Aorta (tissue), 5 donors: ENCODE measurements at regions not wholly inside any gene's neighbourhood (a gene's known extent, or its start where the extent isn't known, plus 50 kb on each side); places are given as distances from the start of the nearest gene placed in this dataset.

Experiments used
- ATAC-seq: fragments of 200-7000 bp; cut with Tn5 transposase; one replicate; pipeline ENCODE4 v1.9.1; 2022; ENCODE audit warnings: moderate library complexity; ENCODE audit not compliant: low FRiP score
- DNase-seq, 2 donors: peaks; one replicate each; pipeline ENCODE4 v3.0.0-alpha.2; 2020
- H3K27ac ChIP-seq, 2 donors: one replicate each; pipeline ENCODE4 v1.5.1; 2013; ENCODE audit warnings: low read length in 2 of 2, mild to moderate bottlenecking in 2 of 2, moderate library complexity in 2 of 2, control low read depth in 1 of 2, inconsistent platforms in 1 of 2, low read depth in 1 of 2
- H3K27me3 ChIP-seq, 2 donors: one replicate each; pipeline ENCODE4 v1.6.1; 2013; ENCODE audit warnings: control low read depth in 1 of 2, low read length in 1 of 2, mild to moderate bottlenecking in 1 of 2, moderate library complexity in 1 of 2; ENCODE audit not compliant: insufficient read depth in 2 of 2, control insufficient read depth in 1 of 2
- H3K36me3 ChIP-seq, 2 donors: one replicate each; pipeline ENCODE4 v1.6.1; 2013; ENCODE audit warnings: control low read depth in 1 of 2, low read length in 1 of 2, mild to moderate bottlenecking in 1 of 2; ENCODE audit not compliant: insufficient read depth in 2 of 2, control insufficient read depth in 1 of 2
- H3K4me1 ChIP-seq, 2 donors: one replicate each; pipeline ENCODE4 v1.6.1; 2013; ENCODE audit warnings: low read length in 2 of 2, control low read depth in 1 of 2, mild to moderate bottlenecking in 1 of 2, moderate library complexity in 1 of 2; ENCODE audit not compliant: insufficient read depth in 2 of 2, control insufficient read depth in 1 of 2
- H3K4me3 ChIP-seq, 2 donors: one replicate each; pipeline ENCODE4 v1.5.1; 2013; ENCODE audit warnings: low read length in 2 of 2, control low read depth in 1 of 2, mild to moderate bottlenecking in 1 of 2
- H3K9me3 ChIP-seq: one replicate; pipeline ENCODE4 v1.6.1; 2013; ENCODE audit warnings: mild to moderate bottlenecking, low read length; ENCODE audit not compliant: control insufficient read depth
- WGBS, 2 donors: extraction: QIAGEN DNeasy Blood & Tissue Kit; methylation state at CpG; one replicate each; pipeline ENCODE4 v1.1.7; 2013; 5-methylcytosine and 5-hydroxymethylcytosine counted together
- intact Hi-C, 2 donors: fragments of 100-400 bp; cut with DNase I; formaldehyde crosslinking; loops; one replicate each; pipeline versions ENCODE4 v1.14.2 to v1.15.0; 2022
- donor health status: healthy with polysubstance abuse.
- donor health status: Bipolar disorder and iron deficiency.
- donor health status: DM: no; HTN: no; CAD: no.
- donor health status: DM: no; HTN: no; CAD: no.
- donor health status: DM: yes; HTN: yes; CAD: no.

DNA sequence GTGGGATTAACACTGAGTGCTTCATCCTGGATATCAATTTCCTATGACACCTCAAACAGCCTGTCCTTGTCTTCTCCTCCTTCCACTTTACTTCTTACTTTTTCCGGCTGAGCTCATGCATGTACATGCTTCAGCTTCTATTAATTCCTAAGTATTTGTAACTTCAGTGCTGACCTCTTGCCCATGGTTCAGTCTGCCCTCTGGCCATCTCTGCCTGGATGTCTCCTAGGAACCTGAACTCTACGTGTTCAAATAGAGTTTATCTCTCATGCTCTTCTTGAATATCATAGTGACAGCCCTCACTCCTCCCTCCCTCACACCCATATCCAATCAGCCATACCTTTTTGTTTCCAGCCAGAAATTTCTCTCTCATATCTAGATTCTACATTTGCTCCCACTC is 141.6 kb downstream of the ATP23 start:
- WGBS, 2 donors: 75 to 77% methylated on average over 2 of the region's 2 CpGs
- Histone ChIP-seq H3K4me3 (no peak overlapping the region), H3K27me3 (no peaks in the 10 kb centered on the region), H3K4me1 (no peaks in the 10 kb centered on the region), H3K9me3 (peaks cover 4% of the 10 kb centered on the region), H3K36me3 (no peaks in the 10 kb centered on the region), H3K27ac (no peak overlapping the region)
- intact Hi-C loops: no loop called here
- DNase-seq (no peak), ATAC-seq (no peak)

DNA sequence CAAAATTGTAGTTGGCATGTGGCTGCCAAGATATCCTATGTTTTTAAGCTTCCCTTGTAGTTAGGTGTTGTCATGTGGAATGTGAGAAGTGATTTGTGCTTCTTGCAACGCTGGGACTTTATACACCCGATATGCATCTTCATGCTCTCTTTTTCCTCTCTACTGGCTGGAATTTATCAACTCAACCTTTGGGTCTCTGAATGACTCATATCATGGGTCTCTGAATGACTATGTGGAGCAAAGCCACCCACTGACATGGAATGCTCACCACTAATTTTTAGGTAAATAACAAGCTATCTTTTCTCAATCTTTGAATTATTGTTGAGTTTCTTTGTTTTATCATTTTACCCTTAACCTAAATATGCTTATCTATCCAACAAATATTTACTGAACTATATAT is 144.6 kb downstream of the ATP23 start:
- Histone ChIP-seq H3K36me3 (no peaks in the 10 kb centered on the region), H3K27ac (no peak overlapping the region), H3K27me3 (no peaks in the 10 kb centered on the region), H3K9me3 (peaks cover 4% of the 10 kb centered on the region), H3K4me3 (no peak overlapping the region), H3K4me1 (no peaks in the 10 kb centered on the region)
- no peak for DNase-seq
- ATAC-seq: no peak
- intact Hi-C loops: no loop called here
- 33 to 44% methylated on average over 2 of the region's 2 CpGs for WGBS, 2 donors

DNA sequence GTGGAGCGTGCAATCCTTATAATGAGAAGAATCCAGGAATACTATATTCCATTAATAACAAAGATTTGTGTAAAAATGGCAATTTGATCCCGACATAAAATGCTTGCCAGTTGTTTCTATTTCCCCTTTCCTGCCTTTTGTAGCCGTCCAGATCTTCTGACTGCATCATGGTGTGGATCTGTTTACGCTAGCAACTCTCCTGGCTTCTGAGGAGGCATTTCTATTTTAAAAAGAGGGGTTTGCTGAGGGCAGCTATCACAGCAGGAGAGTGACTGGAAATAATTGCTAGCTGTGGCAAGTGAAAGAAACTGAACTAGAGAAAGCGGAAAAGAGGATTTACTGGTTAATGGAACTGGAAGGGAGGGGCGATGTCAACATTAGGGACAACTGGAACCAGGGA is 145.6 kb downstream of the ATP23 start:
- intact Hi-C loops: no loop called here
- 87 to 89% methylated on average over 6 of the region's 6 CpGs for WGBS, 2 donors
- H3K27ac ChIP-seq: no peak overlapping the region
- ATAC-seq (no peak), DNase-seq (no peak)
- peaks cover 4% of the 10 kb centered on the region for H3K9me3 ChIP-seq
- H3K36me3 ChIP-seq: no peaks in the 10 kb centered on the region
- H3K27me3 ChIP-seq: no peaks in the 10 kb centered on the region
- no peaks in the 10 kb centered on the region for H3K4me1 ChIP-seq
- no peak overlapping the region for H3K4me3 ChIP-seq

GRCh38 chr12:58087423-58088127 is 146.2 kb downstream of the ATP23 start:
- H3K4me3 ChIP-seq: no peak overlapping the region
- peaks cover 4% of the 10 kb centered on the region for H3K9me3 ChIP-seq
- intact Hi-C loops: no loop called here
- no peaks in the 10 kb centered on the region for H3K27me3 ChIP-seq
- ATAC-seq (no peak), DNase-seq (no peak)
- WGBS, 2 donors: 52 to 56% methylated on average over 11 of the region's 11 CpGs
- no peaks in the 10 kb centered on the region for H3K36me3 ChIP-seq
- no peaks in the 10 kb centered on the region for H3K4me1 ChIP-seq
- H3K27ac ChIP-seq: no peak overlapping the region

- Histone ChIP-seq H3K4me1 (no peaks in the 10 kb centered on the region), H3K36me3 (no peaks in the 10 kb centered on the region), H3K9me3 (peaks cover 4% of the 10 kb centered on the region), H3K4me3 (no peak overlapping the region), H3K27ac (no peak overlapping the region), H3K27me3 (peaks cover 0 to 2% of the 10 kb centered on the region in 2 donors)
- no peak for DNase-seq
- ATAC-seq: no peak
- 43 to 51% methylated on average over 3 of the region's 3 CpGs for WGBS, 2 donors
- intact Hi-C loops: no loop called here
Observed at GRCh38 chr12:58089588-58089987, 148.2 kb downstream of the ATP23 start.

- ATAC-seq: no peak
- peaks cover 0 to 2% of the 10 kb centered on the region in 2 donors for H3K27me3 ChIP-seq
- no peaks in the 10 kb centered on the region for H3K36me3 ChIP-seq
- peaks cover 3% of the 10 kb centered on the region for H3K9me3 ChIP-seq
- no peak overlapping the region for H3K4me3 ChIP-seq
- intact Hi-C loops: no loop called here
- H3K27ac ChIP-seq: no peak overlapping the region
- no peaks in the 10 kb centered on the region for H3K4me1 ChIP-seq
- no peak for DNase-seq
- 58 to 61% methylated on average over 5 of the region's 5 CpGs for WGBS, 2 donors
Observed at GRCh38 chr12:58090685-58091084, 149.3 kb downstream of the ATP23 start.

- Histone ChIP-seq H3K4me3 (no peak overlapping the region), H3K27ac (no peak overlapping the region), H3K27me3 (peaks cover 0 to 2% of the 10 kb centered on the region in 2 donors), H3K36me3 (no peaks in the 10 kb centered on the region), H3K4me1 (no peaks in the 10 kb centered on the region), H3K9me3 (peaks cover 1% of the 10 kb centered on the region)
- WGBS, 2 donors: 88 to 90% methylated on average over 1 of the region's 1 CpG
- intact Hi-C loops: no loop called here
- DNase-seq (no peak), ATAC-seq (no peak)
Observed at GRCh38 chr12:58095002-58095401, 153.6 kb downstream of the ATP23 start.

- Histone ChIP-seq H3K4me3 (no peak overlapping the region), H3K9me3 (peaks cover 7% of the 10 kb centered on the region), H3K36me3 (no peaks in the 10 kb centered on the region), H3K27me3 (peaks cover 0 to under 1% of the 10 kb centered on the region in 2 donors), H3K27ac (no peak overlapping the region), H3K4me1 (no peaks in the 10 kb centered on the region)
- ATAC-seq (no peak), DNase-seq (no peak)
- intact Hi-C loops: no loop called here
- WGBS, 2 donors: 72 to 74% methylated on average over 3 of the region's 3 CpGs
Observed at GRCh38 chr12:58097741-58098140, 156.4 kb downstream of the ATP23 start.

DNA sequence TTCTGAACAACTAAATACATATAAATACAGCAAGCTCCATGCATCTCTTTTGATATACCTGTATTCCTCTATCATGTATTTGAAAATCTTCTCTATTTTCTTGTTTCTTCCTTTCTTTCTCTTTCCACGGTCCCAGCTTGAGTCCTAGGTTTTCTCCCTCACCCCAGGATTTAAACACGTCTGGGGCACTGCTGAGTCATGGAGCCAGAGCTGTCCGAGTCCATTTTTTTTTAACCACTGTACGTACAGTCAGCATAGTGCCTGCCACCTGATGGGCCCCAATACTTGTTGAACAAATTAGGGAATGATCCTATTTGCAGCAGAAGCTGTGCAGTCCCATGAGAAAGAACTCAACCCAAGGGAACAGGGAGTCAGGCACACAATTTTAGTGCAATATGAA is 158.1 kb downstream of the ATP23 start:
- no peak for DNase-seq
- Histone ChIP-seq H3K27me3 (no peaks in the 10 kb centered on the region), H3K4me3 (no peak overlapping the region), H3K9me3 (peaks cover 8% of the 10 kb centered on the region), H3K4me1 (no peaks in the 10 kb centered on the region), H3K27ac (no peak overlapping the region), H3K36me3 (no peaks in the 10 kb centered on the region)
- ATAC-seq: no peak
- intact Hi-C loops: no loop called here
- WGBS, 2 donors: 63 to 69% methylated on average over 4 of the region's 4 CpGs
